CD4-positive, alpha-beta T cell treated with Interleukin-10 for 1 hour (primary cell): ENCODE measurements at regions not wholly inside any gene's neighbourhood (a gene's known extent, or its start where the extent isn't known, plus 50 kb on each side); places are given as distances from the start of the nearest gene placed in this dataset.
"Not testable (repeated sequence)": the region's sequence is repeated elsewhere in the genome, so short reads cannot be mapped to it uniquely, and the experiment has no call there.

ENCODE experiments used
- DNase-seq: peaks from one replicate; pipeline ENCODE4 v3.0.0-alpha.2; 2020

DNA sequence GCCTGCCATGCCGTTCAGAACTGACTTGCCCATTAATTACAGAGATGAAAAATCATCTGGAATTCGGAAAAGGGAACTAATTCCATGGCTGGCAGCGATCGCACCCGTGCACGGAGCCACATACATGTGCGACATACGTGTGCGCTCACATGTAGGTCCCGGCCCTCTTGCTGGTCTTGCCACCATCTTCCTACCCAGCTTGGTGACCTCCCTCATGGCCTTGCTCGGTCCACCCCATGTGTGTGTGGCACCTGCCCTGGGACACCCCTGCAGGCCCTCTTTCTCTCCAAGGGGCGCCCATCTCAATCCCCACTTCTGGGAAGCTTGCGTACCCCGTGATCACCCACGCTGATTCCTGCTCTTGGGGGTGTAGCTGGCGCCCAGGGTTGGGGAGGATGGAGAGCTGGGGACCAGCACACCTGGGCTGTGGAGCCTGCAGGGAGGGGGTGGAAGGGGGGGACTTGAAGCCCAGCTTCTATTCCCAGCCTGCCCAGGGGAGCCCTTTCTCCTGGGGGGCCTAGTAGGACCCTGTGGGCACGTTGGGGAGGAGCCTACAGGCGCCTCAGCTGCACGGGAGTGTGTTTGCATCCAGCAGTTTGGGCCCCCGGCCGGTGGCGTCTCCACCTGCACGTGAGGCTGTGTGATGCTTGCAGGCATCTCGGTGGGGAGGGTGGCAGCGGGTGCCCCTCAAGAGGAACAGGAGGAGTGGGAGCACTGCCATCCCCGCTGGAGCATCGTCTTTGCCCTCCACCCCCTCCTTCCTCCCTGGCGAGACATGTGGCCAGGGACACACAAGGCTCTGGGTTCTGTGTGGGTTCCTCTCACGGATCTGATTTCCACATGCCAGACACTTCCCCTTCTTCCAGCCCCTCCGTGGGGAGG lies 112.6 kb downstream of the CRLF3 start:
- DNase-seq = not testable (repeated sequence)

DNA sequence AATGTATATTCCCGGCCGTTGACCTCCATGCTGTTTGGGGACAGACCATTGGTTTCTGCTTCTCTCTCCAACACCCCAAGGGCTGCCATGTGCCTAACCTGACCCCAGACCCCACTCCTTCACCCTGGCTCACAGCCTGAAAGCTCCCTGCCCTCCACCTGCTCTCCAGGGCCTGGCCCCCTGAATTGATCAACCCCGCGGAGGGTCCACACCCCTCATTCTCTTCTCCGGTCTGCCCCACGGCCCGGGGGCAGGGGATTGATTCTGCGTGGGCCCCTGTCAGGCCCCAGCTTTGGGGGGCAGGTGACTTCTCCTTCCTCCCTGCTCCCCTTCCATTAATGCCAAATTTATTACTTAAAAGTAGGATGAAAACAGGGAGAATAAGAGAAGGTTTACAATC lies 113.3 kb downstream of the CRLF3 start:
- DNase-seq = not testable (repeated sequence)

DNA sequence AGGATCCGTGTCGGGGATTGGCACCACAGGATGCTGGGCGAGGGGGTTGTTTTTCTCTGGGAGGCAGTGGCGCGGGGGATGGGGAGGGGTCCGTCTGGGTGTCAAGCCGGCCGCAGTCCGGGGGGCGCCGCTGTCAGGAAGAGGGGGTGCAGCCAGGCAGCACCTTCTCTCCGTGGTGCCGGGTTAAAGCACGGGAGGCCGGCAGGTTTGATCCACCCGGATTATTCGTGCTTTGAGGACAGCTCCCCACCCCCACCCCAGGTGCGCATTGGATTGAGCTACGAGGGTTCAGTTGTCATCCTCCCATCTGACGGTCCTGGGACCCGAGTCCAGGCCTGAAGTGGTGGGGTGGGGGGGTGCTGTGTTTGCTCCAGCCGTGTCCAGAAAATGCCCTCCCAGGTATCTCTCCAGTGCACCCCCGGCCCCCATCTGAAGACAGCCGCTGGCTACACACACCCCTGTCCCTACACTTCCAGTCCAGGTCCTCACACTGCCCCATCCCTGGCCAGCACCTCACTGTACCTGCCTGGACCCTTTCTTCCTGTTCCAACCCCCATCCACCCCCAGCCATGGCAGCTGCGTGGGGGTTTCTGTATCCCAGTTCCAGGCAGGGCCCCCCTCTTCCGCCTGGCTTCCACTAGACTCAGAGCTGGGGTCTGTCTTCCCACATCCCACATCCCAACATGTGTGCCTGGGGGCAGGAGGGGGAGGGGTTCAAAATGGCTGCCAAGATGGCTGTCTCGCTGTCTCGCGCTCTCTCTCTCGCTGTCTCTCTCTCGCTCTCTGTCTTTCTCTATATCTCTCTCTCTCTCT lies 114.0 kb downstream of the CRLF3 start:
- not testable (repeated sequence) for DNase-seq

GRCh38 chr17:30709561-30710275 lies 114.8 kb downstream of the CRLF3 start:
- DNase-seq = peak; percentile 40

- peak; percentile 32 for DNase-seq
Observed at GRCh38 chr17:30709096-30709495, 115.4 kb downstream of the CRLF3 start.

DNA sequence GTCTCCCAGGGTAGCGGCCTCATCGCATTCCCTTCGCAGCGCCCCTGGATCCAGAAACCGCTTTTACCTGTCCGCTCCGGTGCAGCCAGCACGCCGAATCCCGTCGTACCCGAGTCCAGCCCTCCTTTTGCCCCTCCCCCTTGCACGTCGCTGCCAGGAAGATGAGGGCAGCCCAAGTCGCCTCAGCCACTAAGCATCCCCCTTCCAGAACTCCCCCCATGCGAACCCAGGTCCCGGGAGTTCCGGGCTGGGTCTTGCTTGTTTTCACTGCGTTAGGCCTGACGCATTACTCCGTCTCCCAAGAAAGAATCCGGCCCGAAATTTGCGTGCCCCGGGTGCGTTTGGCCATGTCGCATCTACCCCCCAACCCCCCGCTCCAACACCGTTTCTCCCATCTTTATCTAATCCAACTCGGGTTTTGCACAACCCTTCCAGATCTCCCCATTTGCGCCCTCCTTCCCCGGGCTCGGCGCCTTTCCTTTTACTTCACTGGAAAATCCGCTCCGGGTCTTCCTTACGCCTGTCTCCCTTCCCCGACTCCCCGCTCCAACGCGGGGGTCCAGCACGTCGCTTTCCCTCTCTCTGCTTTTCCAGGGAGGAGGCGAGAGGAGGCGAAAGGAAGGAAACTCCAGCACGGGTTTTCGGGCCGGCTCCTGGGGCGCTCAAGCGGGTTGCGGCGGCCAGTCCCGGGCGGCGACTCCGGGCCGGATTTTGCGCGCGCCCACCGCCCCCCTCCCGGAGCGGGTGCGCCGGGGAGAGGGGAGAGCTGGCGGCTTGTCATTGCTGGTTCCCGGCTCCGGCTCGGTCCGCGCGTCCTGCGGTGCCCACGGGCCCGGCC lies 116.0 kb downstream of the CRLF3 start:
- DNase-seq = peak; percentile 77

GRCh38 chr17:30707724-30708240 lies 116.7 kb downstream of the CRLF3 start:
- peak; percentile 49 for DNase-seq

GRCh38 chr17:30706461-30707335 lies 117.8 kb downstream of the CRLF3 start:
- not testable (repeated sequence) for DNase-seq

DNA sequence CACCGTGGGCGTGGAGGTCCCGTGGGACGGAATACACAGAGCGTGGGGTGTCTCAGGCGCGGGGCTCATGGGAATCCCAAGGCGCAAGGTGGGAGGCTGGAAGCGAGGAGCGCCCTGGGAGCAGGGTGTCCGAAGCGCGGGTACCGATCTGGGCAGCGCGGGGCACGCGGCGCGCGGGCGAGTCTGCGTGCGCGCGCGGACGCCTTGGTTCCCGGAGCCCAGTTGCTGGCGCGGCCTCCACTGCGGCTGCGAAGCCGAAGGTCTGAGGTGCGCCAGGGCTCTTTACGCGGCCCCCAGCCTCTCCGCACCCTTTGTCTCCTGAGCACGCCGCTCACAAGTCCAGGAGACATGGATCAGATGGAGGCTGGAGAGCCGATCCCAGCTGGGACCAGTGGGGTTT lies 118.5 kb downstream of the CRLF3 start:
- DNase-seq = not testable (repeated sequence)

DNA sequence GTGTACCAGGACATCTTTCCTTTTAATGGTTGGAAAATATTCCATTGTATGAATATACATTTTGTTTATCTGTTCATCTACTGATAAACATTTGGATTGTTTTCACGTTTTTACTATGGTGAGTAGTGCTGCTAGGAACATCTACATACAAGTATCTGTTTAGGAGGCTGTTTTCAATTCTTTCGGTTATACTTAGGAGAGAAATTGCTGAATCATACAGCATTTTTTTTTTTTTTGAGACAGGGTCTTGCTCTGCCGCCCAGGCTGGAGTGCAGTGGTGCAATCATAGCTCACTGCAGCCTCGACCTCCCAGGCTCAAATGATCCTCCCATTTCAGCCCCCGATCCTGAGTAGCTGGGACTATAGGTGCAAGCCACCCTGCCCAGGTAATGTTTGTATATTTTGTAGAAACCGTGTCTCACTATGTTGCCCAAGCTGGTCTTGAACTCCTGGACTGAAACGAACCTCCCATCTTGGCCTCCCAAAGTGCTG lies 122.9 kb downstream of the CRLF3 start:
- no peak for DNase-seq

DNA sequence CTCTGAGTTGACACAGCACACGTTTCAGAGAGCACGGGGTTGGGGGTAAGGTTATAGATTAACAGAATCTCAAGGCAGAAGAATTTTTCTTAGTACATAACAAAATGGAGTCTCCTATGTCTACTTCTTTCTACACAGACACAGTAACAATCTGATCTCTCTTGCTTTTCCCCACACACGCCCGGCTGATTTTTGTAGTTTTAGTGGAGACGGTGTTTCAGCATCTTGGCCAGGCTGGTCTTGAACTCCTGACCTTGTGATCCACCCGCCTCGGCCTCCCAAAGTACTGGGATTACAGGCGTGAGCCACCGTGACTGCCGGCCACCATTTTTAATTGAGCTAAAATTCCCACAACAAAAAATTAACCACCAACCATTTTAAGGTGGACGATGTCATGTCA lies 123.7 kb downstream of the CRLF3 start:
- not testable (repeated sequence) for DNase-seq

DNA sequence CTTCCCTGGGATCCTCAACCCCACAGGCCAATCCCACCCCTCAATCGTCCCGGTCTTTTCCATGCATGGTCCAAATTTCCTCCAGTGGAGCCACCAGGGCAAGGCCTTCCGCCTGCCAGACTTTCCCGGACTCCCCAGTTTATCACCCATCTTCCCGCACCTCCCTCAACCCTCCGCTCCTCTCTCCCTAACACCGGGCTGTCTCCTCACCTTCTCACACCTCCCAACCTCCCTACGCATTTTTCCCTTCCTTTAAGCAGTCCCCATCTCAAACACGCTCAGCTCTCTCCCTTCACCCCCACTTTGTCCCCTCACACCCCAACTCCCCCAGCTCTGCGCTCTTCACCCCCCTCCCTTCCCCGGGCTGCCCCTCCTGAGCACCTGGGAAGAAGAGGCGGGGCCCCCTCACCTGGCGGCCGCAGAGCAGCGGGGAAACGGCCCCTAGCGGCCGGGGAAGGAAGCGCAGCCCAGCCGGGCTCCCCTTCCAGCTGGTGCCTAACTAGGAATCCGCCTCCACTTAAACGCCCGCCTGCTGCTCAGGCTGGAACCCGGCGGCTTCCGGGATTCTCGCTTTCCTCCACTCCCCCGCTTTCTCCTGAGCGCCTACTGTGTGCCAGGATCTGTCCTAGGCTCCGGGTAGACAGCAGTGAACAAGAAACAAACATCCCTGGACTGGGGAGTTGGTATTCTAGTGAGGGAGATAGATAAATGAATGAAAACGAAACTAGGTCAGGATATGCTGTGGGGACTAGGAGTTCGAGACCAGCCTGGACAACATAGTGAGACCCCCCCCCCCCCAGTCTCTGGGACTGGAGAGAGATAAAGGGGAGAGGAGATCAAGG lies 126.7 kb downstream of the CRLF3 start:
- peak; percentile 80 for DNase-seq

GRCh38 chr17:30696234-30696633 lies 128.3 kb downstream of the CRLF3 start:
- DNase-seq = no peak

- DNase-seq = not testable (repeated sequence)
Observed at GRCh38 chr17:30695265-30695811, 129.2 kb downstream of the CRLF3 start.

DNA sequence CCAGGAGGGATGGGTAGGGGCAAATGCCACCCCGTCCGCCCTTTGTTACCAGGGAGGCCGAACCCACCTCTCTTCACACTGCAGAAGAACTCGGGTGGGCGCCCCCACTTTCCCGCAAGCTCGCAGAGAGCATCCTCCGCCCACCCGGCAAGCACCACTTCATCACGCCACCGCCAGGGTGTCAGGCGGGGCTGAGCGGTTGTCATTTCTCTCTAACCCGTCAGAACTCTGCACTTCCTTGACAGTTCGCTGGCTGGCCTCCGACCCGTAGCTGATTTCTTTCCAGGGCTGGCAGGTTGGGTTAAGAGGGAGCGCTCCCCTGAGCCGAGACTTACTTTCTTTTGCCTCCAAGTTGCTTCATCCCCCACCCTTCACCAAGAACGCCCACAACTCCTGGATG lies 130.7 kb downstream of the CRLF3 start:
- DNase-seq = peak; percentile 50

- not testable (repeated sequence) for DNase-seq
Observed at GRCh38 chr17:30689266-30690000, 135.1 kb downstream of the CRLF3 start.

- not testable (repeated sequence) for DNase-seq
Observed at GRCh38 chr17:30686538-30687479, 137.7 kb downstream of the CRLF3 start.
